HG02571 (cell line): ENCODE measurements at regions not wholly inside any gene's neighbourhood (a gene's known extent, or its start where the extent isn't known, plus 50 kb on each side); places are given as distances from the start of the nearest gene placed in this dataset.
"Not testable (repeated sequence)": the region's sequence is repeated elsewhere in the genome, so short reads cannot be mapped to it uniquely, and the experiment has no call there.

Source experiments
- ATAC-seq: cut with Tn5 transposase; IDR thresholded peaks from one replicate; pipeline ENCODE4 v1.9.1; 2021; ENCODE audit warnings: mild to moderate bottlenecking, moderate library complexity; ENCODE audit not compliant: unreplicated experiment

DNA sequence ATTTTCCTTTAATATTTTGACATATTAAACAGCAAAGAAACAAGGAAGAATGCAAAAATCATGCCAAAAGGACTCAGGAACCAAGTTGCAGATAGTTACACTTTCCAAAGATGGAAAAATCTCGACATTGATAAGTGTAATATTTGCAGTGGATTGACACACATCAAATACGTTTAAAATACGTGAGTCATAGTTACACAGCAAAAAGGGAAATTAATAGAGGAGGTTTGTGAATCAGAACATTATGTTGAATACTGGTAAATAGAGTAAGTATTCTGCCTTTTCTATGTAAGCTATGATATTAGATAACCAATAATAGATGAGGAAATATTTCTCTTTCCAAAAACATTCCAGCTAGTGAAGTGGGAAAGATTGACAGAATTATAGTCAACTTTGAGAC is 1761.3 kb upstream of the IGFBP7 start:
- ATAC-seq, result no peak

DNA sequence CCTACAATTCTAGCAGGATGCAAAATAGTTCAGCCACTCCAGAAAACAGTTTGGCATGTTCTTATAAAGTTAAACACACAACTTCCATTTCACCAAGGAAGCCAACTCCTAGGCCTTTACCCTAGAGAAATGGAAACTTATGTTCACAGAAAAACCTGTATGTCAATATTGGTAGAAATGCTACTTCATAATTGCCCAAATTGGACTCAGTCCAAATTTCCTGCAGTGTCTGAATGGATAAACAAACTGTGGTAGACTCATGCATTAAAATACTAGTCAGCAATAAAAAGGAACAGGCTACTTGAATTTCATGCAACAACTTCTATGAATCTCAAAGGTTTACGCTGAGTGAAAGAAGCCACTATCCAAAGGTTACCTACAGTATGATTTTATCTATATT is 1738.8 kb upstream of the IGFBP7 start:
- ATAC-seq, result no peak

DNA sequence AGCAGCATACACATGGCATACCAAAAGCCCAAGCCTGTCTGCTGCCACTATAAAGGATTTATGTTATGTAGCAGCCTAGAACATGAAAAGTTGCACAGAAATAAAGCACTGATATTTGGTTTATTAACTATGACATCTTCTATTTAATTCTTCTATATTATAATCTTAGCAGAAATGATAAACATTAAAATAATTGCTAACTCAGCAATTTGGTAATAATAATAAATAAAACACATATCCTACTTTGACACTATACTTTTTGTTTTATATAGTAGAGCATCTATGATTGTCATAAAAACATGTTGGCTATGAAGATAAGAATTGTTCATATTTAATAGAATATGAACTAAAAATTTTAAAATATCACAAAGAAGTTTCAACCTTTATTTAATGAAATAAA is 1733.3 kb upstream of the IGFBP7 start:
- no peak for ATAC-seq

DNA sequence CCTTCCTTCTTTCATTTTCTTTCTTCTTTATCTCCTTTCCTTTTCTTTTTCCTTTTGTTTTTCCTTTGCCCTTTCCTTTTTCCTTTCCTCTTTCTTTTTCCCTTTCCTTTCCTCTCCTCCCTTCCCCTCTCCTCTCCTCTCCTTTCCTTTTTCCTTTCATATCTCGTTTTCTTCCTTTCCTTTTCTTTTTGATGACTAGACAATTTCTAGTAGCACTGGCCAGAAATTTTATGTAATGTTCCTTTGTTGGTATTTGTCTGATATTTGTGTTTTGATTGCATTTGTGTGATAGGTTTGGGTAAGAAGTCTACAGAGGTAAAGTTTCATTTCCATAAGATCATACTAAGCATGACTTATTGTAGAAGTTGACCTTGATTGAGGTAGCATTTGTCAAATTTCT is 1722.9 kb upstream of the IGFBP7 start:
- no peak for ATAC-seq

DNA sequence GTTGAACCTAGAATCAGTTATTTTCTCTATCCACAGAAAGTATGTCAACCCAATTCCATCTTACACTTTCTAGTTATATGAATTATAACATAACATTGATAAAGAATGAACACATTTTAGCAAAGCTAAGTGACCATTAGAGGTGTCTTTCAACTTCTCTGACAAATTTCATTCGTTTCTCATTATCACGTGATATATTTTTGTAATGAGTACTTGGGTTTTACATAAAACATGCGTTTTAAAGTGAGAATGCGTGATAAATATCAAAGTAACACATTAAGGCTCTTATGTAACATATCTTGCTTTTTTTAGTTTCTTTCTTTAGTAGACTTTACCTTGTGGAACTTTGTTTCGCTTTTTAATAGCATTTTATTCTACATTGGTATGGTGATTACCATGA is 1715.1 kb upstream of the IGFBP7 start:
- no peak for ATAC-seq

DNA sequence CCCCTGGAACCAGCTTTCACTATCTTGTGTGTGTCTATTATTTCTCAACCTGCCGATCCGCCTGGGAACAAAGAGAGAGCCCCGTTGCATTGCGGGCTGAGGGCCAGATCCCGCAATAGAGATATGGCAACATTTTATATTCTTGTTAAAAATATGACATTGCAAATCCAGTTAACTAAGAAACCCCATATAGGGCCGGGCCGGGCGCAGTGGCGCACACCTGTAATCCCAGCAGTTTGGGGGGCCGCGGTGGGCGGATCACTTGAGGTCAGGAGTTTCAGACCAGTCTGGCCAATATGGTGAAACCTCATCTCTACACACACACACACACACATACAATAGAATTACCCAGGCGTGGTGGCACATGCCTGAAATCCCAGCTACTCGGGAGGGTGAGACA is 1708.4 kb upstream of the IGFBP7 start:
- not testable (repeated sequence) for ATAC-seq

DNA sequence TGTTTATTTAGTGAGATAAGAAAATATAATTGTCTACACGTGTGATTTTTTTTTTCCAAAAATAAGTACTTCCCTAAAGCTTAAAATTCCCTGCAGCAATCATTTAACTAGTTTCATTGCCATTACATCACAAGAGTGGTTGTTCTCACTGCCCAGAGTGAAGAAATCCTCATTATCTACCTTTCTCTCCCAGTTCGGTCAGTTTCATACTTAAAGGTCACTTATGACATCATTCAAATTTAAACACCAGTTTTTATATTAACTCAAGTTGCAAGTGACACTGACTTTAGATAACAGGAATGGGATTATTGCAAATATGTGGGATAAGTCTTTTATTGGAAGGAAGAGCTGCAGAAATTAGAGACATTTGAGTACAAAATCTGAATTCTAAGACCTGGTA is 1699.8 kb upstream of the IGFBP7 start:
- no peak for ATAC-seq

DNA sequence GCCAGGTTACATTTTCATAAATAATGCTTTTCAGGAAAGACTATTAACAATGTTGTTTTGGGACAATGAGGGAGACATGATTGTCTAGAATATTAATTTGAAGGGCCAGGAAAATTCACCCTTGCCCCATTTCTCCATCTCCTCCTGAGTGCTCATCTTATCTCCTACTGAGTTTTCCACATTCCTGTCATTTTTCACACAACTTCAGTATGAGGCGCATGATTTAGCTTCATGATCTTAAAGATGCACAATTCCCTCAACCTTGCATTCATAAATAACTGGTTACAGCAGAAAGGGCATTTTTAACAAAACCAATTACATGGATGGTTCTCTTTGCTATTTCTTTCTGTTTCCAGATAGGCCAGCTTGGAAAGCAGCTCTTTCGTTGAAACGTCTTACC is 1699.2 kb upstream of the IGFBP7 start:
- ATAC-seq, result no peak

DNA sequence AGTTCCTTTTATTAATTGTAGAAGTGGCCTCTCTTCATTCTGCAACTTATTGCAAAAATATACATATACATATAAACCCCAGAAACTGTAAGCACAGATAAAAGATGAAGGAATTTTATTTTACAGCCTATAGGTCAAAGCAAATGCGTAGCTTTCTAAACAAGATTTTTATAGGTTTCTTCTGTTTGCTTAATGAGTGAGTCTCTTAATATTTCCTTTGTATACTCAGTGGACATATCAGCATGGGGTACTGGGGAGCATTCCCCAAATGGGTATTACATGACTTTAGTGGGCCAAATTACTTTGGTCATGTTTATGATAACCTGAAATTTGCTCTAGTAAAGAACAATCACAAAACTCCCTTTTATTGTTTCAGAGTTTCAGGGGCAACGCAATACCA is 1698.6 kb upstream of the IGFBP7 start:
- no peak for ATAC-seq

DNA sequence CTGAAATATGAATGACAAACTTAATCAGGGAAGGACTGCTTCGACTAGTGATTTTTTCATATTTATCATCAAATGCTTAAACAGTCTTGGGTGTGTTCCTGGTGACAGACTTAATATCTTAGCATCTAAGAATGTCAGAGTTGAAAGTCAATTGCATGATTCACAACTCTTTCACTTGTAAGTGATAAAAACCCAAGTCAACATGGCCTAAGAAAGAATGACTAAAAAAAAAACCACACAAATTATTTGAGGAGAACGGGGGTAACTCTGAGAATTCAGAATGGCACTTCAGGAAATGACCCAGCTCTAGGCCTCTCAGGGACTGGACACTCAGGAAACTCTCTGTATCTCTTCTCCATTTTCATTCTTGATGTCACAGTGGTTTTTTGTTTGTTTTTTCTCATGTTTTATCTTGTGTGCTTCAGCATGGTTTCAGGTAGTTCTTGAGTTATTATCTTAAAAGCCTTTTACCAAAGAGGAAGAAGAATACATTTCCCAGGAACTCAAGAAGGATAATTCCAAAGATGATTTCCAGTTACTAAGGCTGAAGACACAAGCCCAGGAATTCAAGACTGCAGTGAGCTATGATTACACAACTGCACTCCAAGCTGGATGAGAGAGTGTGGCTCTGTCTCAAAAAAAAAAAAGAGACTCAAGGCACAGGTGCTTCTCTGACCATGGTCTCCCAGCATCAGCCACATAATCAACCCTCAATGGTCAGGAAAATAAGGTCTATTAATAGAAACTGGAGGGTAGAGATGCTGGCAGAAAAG is 1697.8 kb upstream of the IGFBP7 start:
- ATAC-seq, result no peak

DNA sequence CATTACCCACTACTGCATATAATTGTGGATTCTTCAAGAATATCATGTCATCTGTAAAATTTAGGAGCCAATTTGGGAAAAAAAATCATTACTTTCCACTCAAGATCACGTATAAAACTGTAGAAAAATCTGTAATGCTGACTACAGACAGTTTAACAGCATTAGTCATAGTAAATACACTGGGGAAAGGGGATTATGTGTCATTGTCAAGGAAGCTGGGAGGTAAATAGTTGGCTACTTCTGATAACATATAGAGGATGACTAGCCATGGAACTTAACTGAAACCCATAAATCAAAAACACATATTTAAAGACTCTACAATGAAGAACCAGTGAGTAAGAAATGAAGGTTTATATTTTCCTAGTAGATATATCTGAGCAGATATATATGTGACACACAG is 1666.4 kb upstream of the IGFBP7 start:
- no peak for ATAC-seq

DNA sequence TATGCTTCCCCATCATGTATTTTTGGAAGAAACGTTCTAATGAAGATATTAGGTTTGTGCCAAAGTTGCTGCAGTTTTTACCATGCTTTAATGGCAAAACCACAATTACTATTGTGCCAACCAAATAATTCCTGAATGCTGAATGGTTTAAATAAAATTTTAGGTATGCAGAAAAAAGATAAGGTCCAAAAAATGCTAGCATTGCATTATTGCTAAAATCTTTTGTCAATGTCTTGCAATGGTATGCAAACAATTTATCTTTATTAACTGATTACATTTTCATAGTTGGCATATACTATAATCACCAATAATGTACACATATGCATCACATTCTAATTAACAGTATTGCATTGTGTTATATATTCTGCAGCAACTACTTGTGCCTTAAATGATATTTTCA is 1657.4 kb upstream of the IGFBP7 start:
- ATAC-seq, result no peak

DNA sequence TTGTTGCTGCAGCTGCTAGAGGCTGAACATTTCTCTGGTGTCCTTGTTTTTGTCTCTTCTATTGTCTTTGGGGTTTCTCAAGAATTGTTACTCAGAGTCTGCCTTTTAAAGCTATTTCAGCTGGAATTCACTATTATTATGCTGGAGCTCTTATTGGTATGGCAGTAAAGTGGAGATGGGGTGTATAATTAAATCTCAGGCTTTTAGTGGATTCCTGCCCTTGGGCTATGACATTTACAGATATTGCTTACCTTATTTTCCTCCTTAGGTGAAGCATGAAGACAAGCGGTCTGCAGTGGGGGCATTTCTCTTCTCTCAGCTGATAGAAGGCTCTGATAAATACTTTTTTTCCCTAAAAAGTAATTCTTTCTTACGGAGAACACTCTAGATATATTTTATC is 1656.6 kb upstream of the IGFBP7 start:
- no peak for ATAC-seq

DNA sequence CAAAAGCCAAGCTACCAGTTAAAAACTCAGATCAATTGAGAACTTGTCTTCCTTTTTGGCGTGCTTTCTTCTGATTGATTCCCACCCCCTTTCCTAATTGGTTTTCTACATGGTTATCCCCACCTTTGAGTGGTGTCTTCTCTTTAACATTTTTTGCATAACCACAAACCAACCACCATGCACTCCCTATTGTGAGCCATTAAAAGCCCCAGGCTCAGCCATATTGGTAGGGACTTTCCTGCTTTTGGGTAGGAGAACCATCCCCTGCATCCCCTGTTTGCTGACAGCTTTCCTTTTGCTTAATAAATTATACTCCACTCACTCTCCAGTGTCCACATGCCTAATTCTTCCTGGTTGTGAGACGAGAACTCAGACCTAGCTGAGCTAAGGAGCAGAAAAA is 1651.4 kb upstream of the IGFBP7 start:
- ATAC-seq, result no peak

DNA sequence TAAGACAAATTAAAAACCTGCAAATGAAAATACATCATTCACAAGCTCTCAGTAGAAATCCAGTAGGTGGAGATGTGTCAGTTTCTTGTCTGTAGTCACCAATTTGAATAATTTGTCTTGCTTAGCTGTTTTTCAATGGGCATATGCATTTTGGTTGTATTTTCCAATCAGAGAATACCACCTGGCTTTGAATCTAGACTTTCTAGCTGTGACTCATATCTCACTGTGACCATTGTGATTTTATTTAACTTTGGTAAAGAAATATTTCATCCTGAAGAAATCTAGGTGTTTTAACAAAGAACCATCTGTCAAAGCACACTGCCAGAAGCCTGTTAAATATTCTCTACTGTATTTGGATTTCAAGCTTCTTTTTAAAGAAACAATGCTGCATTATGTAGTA is 1650.6 kb upstream of the IGFBP7 start:
- no peak for ATAC-seq

DNA sequence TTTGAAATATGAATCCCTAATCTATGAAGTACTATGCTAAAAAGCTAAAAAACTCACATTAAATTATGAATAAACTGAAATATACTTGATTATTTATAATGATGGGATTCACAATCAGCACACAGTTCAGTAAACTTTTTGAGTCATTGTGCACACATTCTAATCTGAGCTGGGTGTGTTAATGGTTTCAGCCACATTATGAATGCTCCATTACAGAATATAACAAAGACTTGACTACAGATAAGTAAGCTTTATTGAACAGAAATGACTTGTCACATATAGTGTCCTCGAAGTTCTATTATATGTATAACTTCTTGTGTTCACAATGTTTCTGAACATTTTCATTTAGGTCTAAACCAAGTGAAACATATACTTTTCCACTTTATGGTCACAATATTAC is 1649.9 kb upstream of the IGFBP7 start:
- ATAC-seq, result no peak

DNA sequence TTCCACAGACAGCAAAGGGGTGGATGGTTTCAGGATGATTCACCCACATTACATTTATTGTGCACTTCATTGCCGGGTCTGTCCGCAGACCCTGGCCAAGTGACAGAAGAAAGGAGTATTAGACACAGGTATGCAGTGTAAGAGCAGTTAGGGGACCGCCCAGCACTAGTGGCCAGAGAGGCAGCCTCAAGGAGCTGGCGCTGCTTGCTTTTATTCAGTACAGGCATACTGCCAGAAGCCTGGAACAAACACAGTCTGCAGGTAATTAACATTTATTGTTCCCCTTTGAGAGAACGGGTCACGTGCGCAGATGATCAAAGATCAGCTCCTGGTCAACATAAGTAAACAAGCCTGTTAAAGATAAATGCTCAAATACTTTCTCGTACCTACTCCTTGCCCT is 1639.0 kb upstream of the IGFBP7 start:
- no peak for ATAC-seq

DNA sequence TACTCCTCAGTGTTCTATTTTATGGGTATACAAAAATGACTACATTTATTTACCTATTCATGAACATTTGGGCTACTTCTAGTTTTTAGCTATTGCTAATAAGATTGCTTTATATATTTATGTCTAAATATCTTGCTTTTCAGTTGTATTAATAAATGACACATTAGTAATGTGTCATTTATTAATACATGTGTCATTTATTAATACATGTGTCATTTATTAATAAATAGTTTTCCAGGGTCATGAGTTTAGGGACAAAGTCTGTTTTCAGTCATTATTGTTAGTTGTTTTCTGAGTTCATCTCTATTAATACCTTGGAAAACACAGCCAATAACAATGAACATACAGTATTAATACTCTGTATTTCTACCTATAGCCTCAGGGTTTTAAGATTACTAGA is 1630.7 kb upstream of the IGFBP7 start:
- no peak for ATAC-seq

DNA sequence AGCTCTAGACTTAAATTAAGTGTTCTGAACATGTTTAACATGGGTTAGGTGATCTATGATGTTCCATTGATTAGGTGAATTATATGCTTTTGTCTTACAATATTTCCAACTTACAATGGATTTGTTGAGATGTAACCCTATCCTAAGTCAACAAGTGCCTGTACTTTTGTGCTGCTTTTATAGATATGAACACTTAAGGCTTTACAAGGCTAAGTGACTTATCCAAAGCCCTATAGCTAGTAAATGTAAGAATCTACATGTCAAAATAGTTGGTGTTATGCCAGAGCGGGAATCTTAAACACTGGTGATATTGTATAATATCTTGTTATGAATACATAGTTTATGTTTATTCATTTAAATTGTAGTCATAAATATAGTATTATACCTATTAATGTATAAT is 1629.1 kb upstream of the IGFBP7 start:
- ATAC-seq, result no peak

DNA sequence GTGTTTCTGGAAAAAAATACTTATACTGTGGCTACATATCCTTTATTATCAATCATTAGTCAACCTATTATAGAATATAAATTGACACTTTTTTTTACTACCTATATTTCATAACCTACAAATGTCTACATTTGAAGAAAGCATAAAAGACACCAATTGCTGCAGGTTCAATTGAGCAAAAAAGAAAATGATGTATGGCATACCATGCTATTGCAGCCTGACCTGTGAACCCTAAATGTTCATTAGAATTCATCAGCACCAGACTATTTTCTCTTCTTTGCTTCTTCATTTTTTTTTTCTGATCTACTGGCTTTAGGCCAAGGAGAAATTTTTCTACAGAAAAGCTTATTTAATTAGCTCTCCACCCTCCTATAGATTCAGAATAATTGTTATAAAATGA is 1628.2 kb upstream of the IGFBP7 start:
- ATAC-seq, result no peak

DNA sequence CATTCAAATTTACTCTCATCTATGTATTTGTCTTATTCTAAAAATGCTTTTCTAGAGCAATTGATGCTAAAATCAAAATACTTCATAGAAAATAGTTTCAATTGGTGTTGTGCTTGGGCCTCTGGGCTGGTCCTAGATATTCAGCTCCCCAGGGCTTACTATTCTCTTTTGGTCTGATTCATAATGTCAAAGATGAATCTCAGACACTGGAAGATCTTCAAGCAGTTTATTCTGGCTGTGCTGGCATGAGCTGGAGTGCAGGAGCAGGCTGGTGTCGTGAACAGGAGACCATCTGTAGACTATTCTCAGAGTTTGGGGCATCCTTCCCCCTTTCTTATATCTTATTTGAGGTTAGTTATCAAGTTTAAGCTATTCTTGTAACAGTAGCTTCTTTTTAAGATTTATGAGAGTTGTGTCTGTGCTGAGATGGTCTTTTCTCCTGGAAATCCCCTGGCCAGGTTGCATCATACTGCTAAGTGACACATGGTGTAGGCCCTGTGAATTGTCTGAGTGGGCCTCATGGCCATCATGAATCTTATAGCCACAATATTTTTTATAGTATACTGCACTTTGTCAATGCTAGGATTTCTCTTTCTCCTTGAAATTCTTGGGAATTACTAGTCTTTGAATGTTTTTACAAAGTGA is 1624.0 kb upstream of the IGFBP7 start:
- ATAC-seq, result no peak

DNA sequence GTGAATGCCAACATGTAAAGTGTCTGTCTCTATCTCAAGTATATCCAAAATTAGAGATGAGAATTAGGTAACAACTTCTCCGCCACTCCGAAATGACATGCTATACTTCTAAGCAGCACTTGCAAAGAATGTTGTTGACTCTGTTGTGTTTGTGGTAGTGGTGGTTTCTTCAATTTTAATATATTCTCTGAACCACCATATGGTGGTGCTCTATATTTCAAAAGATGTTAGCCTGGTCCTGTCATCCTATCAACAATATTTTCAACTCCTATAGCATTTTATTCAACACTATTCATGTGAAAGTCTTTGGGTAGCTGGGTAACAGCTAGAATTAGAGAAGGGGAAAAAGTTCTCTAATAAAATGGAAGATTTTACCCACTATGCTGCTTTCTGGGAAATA is 1622.8 kb upstream of the IGFBP7 start:
- ATAC-seq, result no peak

DNA sequence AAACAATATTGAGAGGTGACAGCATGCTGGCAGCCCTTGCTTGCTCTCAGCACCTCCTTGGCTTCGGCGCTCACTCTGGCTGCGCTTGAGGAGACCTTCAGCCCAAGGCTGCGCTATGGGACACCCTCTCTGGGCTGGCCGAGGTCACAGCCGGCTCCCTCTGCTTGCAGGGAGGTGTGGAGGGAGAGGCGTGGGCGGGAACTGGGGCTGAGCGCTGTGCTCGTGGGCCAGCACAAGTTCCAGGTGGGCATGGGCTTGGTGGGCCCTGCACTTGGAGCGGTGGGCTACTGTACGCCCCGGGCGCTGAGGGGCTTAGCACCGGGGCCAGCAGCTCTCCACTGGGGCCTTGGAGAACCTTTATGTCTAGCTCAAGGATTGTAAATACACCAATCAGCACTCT is 1613.8 kb upstream of the IGFBP7 start:
- no peak for ATAC-seq
